ENCODE measurements at regions not wholly inside any gene's neighbourhood (a gene's known extent, or its start where the extent isn't known, plus 50 kb on each side); places are given as distances from the start of the nearest gene placed in this dataset.

GRCh38 chr15:72859017-72859756 lies 75.6 kb upstream of the ADPGK start:
- TF ChIP-seq CTCF (IDR thresholded peaks at IDR 0.05) (no peak), POLR2A (IDR thresholded peaks at IDR 0.05) (no peak), POLR2AphosphoS5 (IDR thresholded peaks at IDR 0.05; ENCODE audit: insufficient read depth in 1 of 2, low read depth in 1 of 2) (no peak)
